Keratinocyte (primary cell): ENCODE measurements at regions not wholly inside any gene's neighbourhood (a gene's known extent, or its start where the extent isn't known, plus 50 kb on each side); places are given as distances from the start of the nearest gene placed in this dataset.

Experiments used
- EZH2 ChIP-seq: IDR thresholded peaks from one replicate; pipeline ENCODE4 v1.6.1; 2012; ENCODE audit warnings: inconsistent platforms, mild to moderate bottlenecking, low read length, moderate library complexity
- TF ChIP-seq, protein P1 (sequence below), 3 experiments: IDR thresholded peaks in 1 of 3; conservative IDR thresholded peaks in 1 of 3; optimal IDR thresholded peaks in 1 of 3; 2 replicates in 2 of 3; 3 replicates in 1 of 3; pipeline versions ENCODE3 to v1.5.1; 2011; ENCODE audit warnings: low read length in 3 of 3, mild to moderate bottlenecking in 3 of 3, moderate library complexity in 2 of 3, control low read depth in 1 of 3, inconsistent platforms in 1 of 3; ENCODE audit not compliant: insufficient read depth in 2 of 3; ENCODE audit errors: extremely low read depth in 1 of 3

DNA sequence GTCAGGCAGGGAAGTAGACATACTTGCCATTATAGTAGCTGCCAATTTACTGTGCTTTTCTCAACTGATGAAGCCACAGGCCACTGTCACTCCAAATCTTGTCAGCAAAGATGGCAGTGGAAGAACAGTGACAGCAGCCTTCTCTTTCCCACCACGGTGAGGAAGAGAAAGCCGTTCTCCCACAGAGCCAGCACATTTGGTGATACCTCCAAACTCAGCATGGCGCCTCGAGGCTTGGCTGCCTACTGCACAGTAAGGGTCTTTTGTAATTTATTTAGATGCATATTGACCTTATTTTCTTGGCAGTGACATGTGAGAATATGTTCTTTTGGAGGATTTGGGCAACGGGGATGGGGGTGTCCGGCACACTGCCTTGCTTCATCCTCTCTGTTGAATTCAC, 117.2 kb upstream of the CDH20 start:
- TF ChIP-seq, protein P1, sequence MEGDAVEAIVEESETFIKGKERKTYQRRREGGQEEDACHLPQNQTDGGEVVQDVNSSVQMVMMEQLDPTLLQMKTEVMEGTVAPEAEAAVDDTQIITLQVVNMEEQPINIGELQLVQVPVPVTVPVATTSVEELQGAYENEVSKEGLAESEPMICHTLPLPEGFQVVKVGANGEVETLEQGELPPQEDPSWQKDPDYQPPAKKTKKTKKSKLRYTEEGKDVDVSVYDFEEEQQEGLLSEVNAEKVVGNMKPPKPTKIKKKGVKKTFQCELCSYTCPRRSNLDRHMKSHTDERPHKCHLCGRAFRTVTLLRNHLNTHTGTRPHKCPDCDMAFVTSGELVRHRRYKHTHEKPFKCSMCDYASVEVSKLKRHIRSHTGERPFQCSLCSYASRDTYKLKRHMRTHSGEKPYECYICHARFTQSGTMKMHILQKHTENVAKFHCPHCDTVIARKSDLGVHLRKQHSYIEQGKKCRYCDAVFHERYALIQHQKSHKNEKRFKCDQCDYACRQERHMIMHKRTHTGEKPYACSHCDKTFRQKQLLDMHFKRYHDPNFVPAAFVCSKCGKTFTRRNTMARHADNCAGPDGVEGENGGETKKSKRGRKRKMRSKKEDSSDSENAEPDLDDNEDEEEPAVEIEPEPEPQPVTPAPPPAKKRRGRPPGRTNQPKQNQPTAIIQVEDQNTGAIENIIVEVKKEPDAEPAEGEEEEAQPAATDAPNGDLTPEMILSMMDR (optimal IDR thresholded peaks at IDR 0.05 in 1 of 3, IDR thresholded peaks at IDR 0.05 in 1 of 3, conservative IDR thresholded peaks at IDR 0.05 in 1 of 3; ENCODE audit: extremely low read depth in 1 of 3, insufficient read depth in 2 of 3, low read length in 3 of 3), result no peak
- TF ChIP-seq EZH2, result no peak
